Mucosa of descending colon (tissue), 3 donors: ENCODE measurements at regions not wholly inside any gene's neighbourhood (a gene's known extent, or its start where the extent isn't known, plus 50 kb on each side); places are given as distances from the start of the nearest gene placed in this dataset.
"Not testable (repeated sequence)": the region's sequence is repeated elsewhere in the genome, so short reads cannot be mapped to it uniquely, and the experiment has no call there.

ENCODE experiments used
- ATAC-seq: fragments of 200-7000 bp; cut with Tn5 transposase; one replicate; pipeline ENCODE4 v1.9.1; 2020; ENCODE audit warnings: mild to moderate bottlenecking, moderate library complexity
- DNase-seq, 3 donors: peaks; one replicate each; pipeline ENCODE4 v3.0.0-alpha.2; 2020
- H3K36me3 ChIP-seq: fragments of 200-600 bp; one replicate; pipeline ENCODE4 v1.8.0; 2021; ENCODE audit warnings: low read depth, mild to moderate bottlenecking
- H3K4me1 ChIP-seq: fragments of 200-600 bp; one replicate; pipeline ENCODE4 v1.8.0; 2021; ENCODE audit warnings: low read depth, mild to moderate bottlenecking
- H3K4me3 ChIP-seq: fragments of 200-600 bp; one replicate; pipeline ENCODE4 v1.8.0; 2021; ENCODE audit warnings: mild to moderate bottlenecking
- H3K9me3 ChIP-seq: fragments of 200-600 bp; one replicate; pipeline ENCODE4 v1.8.0; 2021; ENCODE audit warnings: mild to moderate bottlenecking
- intact Hi-C, 2 donors: fragments of 100-400 bp; cut with DNase I in 1 of 2; cut with micrococcal nuclease in 1 of 2; formaldehyde crosslinking; loops; one replicate each; pipeline versions ENCODE4 v1.11.0 to v1.11.1; 2022; cut with DNase I, micrococcal nuclease
- TF ChIP-seq, protein P1 (sequence below): fragments of 200-600 bp; IDR thresholded peaks from one replicate; pipeline ENCODE4 v1.8.0; 2022; ENCODE audit warnings: antibody characterized with exemption, mild to moderate bottlenecking
- donor health status: DM: no; HTN: no; CAD: no; lungs with moderate emphysema.
- donor health status: DM: no; HTN: no; CAD: no.
- donor health status: DM: no; HTN: yes; CAD: no.

DNA sequence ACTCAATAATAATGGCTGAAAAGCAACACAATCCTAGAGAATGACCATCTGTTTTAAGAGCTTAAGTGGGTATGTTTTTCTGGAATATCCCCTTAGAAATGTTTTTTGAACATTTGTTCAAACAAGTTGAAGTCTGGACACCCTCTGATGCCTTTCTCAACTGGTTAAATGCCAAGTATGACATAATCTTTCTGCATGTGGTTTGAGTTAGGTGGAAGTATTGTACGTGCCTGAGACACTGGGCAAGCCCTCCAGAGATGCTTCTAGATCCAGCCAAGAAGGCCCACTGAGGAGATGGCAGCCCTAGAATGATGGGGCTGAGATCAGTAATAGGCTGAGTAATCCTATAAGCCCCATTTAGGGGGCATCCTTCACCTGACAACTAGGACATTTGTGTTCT lies 493.1 kb downstream of the MAGEE1 start:
- Histone ChIP-seq H3K4me1 (no peaks in the 10 kb centered on the region), H3K36me3 (no peaks in the 10 kb centered on the region), H3K4me3 (no peak overlapping the region), H3K9me3 (no peaks in the 10 kb centered on the region)
- DNase-seq (no peak), ATAC-seq (no peak)
- intact Hi-C loops, result no loop called here
- TF ChIP-seq, protein P1, sequence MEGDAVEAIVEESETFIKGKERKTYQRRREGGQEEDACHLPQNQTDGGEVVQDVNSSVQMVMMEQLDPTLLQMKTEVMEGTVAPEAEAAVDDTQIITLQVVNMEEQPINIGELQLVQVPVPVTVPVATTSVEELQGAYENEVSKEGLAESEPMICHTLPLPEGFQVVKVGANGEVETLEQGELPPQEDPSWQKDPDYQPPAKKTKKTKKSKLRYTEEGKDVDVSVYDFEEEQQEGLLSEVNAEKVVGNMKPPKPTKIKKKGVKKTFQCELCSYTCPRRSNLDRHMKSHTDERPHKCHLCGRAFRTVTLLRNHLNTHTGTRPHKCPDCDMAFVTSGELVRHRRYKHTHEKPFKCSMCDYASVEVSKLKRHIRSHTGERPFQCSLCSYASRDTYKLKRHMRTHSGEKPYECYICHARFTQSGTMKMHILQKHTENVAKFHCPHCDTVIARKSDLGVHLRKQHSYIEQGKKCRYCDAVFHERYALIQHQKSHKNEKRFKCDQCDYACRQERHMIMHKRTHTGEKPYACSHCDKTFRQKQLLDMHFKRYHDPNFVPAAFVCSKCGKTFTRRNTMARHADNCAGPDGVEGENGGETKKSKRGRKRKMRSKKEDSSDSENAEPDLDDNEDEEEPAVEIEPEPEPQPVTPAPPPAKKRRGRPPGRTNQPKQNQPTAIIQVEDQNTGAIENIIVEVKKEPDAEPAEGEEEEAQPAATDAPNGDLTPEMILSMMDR, result no peak

DNA sequence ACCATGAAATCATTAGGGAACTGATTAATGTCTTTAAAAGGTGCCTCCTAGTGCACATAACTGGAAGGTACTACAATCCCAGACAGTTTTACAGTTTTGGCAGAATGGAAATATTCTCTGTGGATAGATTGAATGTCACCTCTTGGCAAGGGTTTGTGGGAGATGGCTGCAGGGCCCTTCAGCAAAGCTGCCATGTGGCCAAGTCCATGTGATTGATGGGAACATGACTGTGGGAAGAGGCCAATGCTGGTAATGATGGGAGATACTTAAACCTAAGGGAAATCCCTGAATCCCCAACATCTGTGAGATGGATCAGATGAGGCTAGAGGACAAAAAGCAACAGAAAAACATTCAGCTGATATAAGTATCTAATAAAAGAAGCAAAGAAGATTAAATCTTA lies 493.7 kb downstream of the MAGEE1 start:
- Histone ChIP-seq H3K4me1 (no peaks in the 10 kb centered on the region), H3K36me3 (no peaks in the 10 kb centered on the region), H3K9me3 (no peaks in the 10 kb centered on the region), H3K4me3 (no peak overlapping the region)
- ATAC-seq (no peak), DNase-seq (no peak)
- intact Hi-C loops, result no loop called here
- TF ChIP-seq, protein P1, result no peak

DNA sequence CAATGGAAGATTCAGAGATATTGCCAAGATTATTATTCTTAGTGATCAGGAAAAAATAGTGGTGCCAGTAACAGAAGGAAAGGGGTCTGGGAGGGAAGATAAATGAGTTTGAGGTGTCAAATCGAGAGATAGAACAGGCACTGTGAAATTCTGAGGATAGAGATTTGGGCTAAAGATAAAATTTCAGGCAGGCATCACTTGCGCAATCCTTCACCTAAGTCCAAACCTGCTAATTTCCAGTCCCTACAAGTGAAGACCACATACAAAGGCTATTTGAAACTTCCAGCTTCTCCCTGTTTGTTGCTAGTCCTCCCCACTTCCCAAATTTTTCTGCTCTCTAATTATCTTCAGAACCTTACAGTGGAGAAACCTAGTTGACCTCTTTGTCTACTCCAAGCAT lies 494.6 kb downstream of the MAGEE1 start:
- no peaks in the 10 kb centered on the region for H3K9me3 ChIP-seq
- intact Hi-C loops, result no loop called here
- H3K4me3 ChIP-seq, result no peak overlapping the region
- ATAC-seq (no peak), DNase-seq (no peak)
- TF ChIP-seq, protein P1, result no peak
- no peaks in the 10 kb centered on the region for H3K4me1 ChIP-seq
- H3K36me3 ChIP-seq, result no peaks in the 10 kb centered on the region

DNA sequence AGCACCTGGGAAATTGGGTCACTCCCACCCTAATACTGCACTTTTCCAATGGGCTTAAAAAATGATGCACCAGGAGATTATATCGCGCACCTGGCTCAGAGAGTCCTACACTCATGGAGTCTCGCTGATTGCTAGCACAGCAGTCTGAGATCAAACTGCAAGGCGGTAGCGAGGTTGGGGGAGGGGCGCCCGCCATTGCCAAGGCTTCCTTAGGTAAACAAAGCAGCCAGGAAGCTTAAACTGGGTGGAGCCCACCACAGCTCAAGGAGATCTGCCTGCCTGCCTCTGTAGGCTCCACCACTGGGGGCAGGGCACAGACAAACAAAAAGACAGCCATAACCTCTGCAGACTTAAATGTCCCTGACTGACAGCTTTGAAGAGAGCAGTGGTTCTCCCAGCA lies 497.1 kb downstream of the MAGEE1 start:
- ATAC-seq, intact Hi-C loops, H3K4me1 ChIP-seq, H3K4me3 ChIP-seq, DNase-seq, H3K36me3 ChIP-seq, H3K9me3 ChIP-seq: not testable (repeated sequence)

DNA sequence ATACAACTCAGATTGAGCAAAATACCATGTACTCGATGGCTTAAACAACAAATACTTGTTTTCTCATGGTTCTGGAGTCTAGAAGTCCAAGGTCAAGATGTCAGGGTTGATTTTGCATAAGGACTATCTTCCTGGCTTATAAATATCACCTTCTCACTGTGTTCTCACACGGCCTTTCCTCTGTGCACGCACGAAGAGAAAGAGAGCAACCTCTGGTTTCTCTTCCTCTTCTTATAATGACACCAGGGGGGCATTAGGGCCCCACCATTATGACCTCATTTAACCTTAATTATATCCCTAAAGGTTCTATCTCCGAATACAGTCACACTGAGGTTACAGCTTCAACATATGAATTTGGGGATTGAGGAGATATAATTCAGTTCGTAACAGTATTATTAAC lies 504.0 kb downstream of the MAGEE1 start:
- H3K4me1 ChIP-seq, result no peaks in the 10 kb centered on the region
- no peak for ATAC-seq
- no peak overlapping the region for H3K4me3 ChIP-seq
- no peaks in the 10 kb centered on the region for H3K9me3 ChIP-seq
- TF ChIP-seq, protein P1, result no peak
- no peaks in the 10 kb centered on the region for H3K36me3 ChIP-seq
- no peak for DNase-seq
- intact Hi-C loops, result no loop called here

DNA sequence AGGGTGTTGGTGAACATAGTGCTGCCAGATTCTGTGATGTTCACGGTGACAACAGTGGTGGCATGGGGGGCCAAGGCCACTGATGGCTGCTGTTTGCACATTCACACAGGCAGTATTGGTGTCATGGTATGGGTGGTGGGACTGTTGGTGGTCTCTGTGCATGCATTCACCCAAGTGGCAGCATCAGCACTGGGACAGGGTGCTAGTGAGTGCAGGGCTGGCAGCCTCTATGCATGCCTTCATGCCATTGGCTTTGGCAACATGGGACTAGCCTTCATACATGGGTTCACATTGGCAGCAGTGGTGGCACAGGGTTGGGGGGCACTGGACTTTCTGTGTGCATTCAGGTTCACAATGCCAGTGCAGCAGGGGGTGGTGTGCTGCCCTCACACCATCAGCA lies 489.7 kb upstream of the FGF16 start:
- peaks cover 2% of the 10 kb centered on the region for H3K9me3 ChIP-seq
- TF ChIP-seq, protein P1, result no peak
- no peak for DNase-seq
- H3K36me3 ChIP-seq, result no peaks in the 10 kb centered on the region
- H3K4me1 ChIP-seq, result no peaks in the 10 kb centered on the region
- no peak overlapping the region for H3K4me3 ChIP-seq
- intact Hi-C loops, result no loop called here
- ATAC-seq, result no peak
